Endothelial cell of umbilical vein (primary cell): ENCODE measurements at regions not wholly inside any gene's neighbourhood (a gene's known extent, or its start where the extent isn't known, plus 50 kb on each side); places are given as distances from the start of the nearest gene placed in this dataset.

ENCODE experiments used
- BruUV-seq: library from RNA; stranded (reverse); fragments of 400-500 nt; replicated peaks from 2 replicates; lab custom pipeline; 2021; lab: Mats Ljungman, UMichigan
- CTCF ChIA-PET: fragments of 300-600, 350-600 bp; sonication (Branson Sonifier 250); formaldehyde crosslinking; loops from one replicate; lab custom pipeline; 2021; ENCODE audit warnings: antibody characterized with exemption, inconsistent platforms; lab: Charles Lee
- POLR2A ChIA-PET: fragments of 300-600, 350-600 bp; sonication (Branson Sonifier 250); formaldehyde crosslinking; loops from one replicate; lab custom pipeline; 2021; ENCODE audit warnings: antibody characterized with exemption, inconsistent platforms; lab: Charles Lee
- DNase-seq: peaks from one replicate; pipeline ENCODE4 v3.0.0-alpha.2; 2011; ENCODE audit warnings: low read depth, low spot score
- FAIRE-seq: peaks from 2 replicates; lab custom pipeline; 2011; peaks lifted over from hg19 to GRCh38; lab: Jason Lieb, UNC
- H2AFZ ChIP-seq: 2 replicates; pipeline ENCODE4 v1.6.0; 2012; ENCODE audit warnings: low read depth, low read length, control low read depth, inconsistent platforms
- H3K27ac ChIP-seq: 2 replicates; pipeline ENCODE4 v1.5.1; 2011; ENCODE audit warnings: low read depth, mild to moderate bottlenecking, control low read depth, low read length, moderate library complexity; ENCODE audit not compliant: insufficient read depth
- H3K27me3 ChIP-seq, 2 experiments: 2 replicates each; pipeline versions ENCODE4 v1.6.0 to v1.6.1; 2011; ENCODE audit warnings: low read length in 2 of 2, mixed read lengths in 1 of 2; ENCODE audit not compliant: control insufficient read depth in 2 of 2, insufficient read depth in 2 of 2
- H3K36me3 ChIP-seq, 2 experiments: 2 replicates in 1 of 2; 3 replicates in 1 of 2; pipeline ENCODE4 v1.5.1; 2011; ENCODE audit warnings: low read length in 2 of 2, mild to moderate bottlenecking in 1 of 2, moderate library complexity in 1 of 2; ENCODE audit not compliant: control insufficient read depth in 2 of 2, insufficient read depth in 2 of 2; ENCODE audit errors: extremely low read depth in 1 of 2
- H3K4me1 ChIP-seq: 3 replicates; pipeline ENCODE4 v1.5.1; 2011; ENCODE audit warnings: mild to moderate bottlenecking, low read length; ENCODE audit not compliant: control insufficient read depth, insufficient read depth; ENCODE audit errors: extremely low read depth
- H3K4me2 ChIP-seq: 2 replicates; pipeline ENCODE4 v1.6.1; 2011; ENCODE audit warnings: low read length, control low read depth, mixed read lengths; ENCODE audit not compliant: insufficient read depth
- H3K4me3 ChIP-seq, 3 experiments: fragments of 200-600 bp in 1 of 3; sonication (generic), shearing (Covaris generic) in 1 of 3; replicated peaks in 1 of 3; 2 replicates each; pipeline ENCODE4 v1.5.1; 2011 to 2016; ENCODE audit warnings: control low read depth in 3 of 3, low read length in 3 of 3, mild to moderate bottlenecking in 2 of 3, inconsistent platforms in 1 of 3, low read depth in 1 of 3, moderate library complexity in 1 of 3; ENCODE audit not compliant: insufficient read depth in 1 of 3
- H3K79me2 ChIP-seq: 2 replicates; pipeline ENCODE4 v1.6.0; 2012; ENCODE audit warnings: low read length, inconsistent platforms; ENCODE audit not compliant: control insufficient read depth, insufficient read depth
- H3K9ac ChIP-seq: replicated peaks from 2 replicates; pipeline ENCODE3; 2011; ENCODE audit warnings: low read length, control low read depth; ENCODE audit not compliant: insufficient read depth; ENCODE audit errors: extremely low read depth
- H3K9me1 ChIP-seq: replicated peaks from 3 replicates; pipeline ENCODE4 v1.6.0; 2011; ENCODE audit warnings: mild to moderate bottlenecking, low read length; ENCODE audit not compliant: control insufficient read depth, insufficient read depth; ENCODE audit errors: extremely low read depth
- H3K9me3 ChIP-seq: replicated peaks from 2 replicates; pipeline ENCODE4 v1.5.1; 2012; ENCODE audit warnings: low read length, inconsistent platforms; ENCODE audit not compliant: control insufficient read depth, insufficient read depth
- H4K20me1 ChIP-seq: replicated peaks from 2 replicates; pipeline ENCODE3; 2011; ENCODE audit warnings: mild to moderate bottlenecking, low read length; ENCODE audit not compliant: control insufficient read depth, insufficient read depth; ENCODE audit errors: extremely low read depth
- CTCF ChIP-seq, 2 donors: IDR thresholded peaks; 1 replicate in 1 of 2; 2 replicates in 1 of 2; pipeline ENCODE4 v1.5.1; 2011; ENCODE audit warnings: low read length in 2 of 2, mild to moderate bottlenecking in 2 of 2, moderate library complexity in 2 of 2, control low read depth in 1 of 2, inconsistent platforms in 1 of 2, low read depth in 1 of 2; ENCODE audit not compliant: insufficient read depth in 1 of 2; ENCODE audit errors: extremely low read depth in 1 of 2
- EZH2 ChIP-seq: IDR thresholded peaks from 2 replicates; pipeline ENCODE4 v1.6.1; 2012; ENCODE audit warnings: borderline replicate concordance, low read depth, mild to moderate bottlenecking, moderate library complexity, low read length, inconsistent platforms; ENCODE audit not compliant: severe bottlenecking
- FOS ChIP-seq: IDR thresholded peaks from 2 replicates; pipeline ENCODE4 v1.6.1; 2011; ENCODE audit warnings: mild to moderate bottlenecking, low read length, moderate library complexity, borderline replicate concordance; ENCODE audit not compliant: insufficient read depth
- GATA2 ChIP-seq: IDR thresholded peaks from 2 replicates; pipeline ENCODE4 v1.7.0; 2011; ENCODE audit warnings: low read depth, mild to moderate bottlenecking, moderate library complexity, mixed read lengths, low read length; ENCODE audit not compliant: insufficient read length, insufficient read depth
- JUN ChIP-seq: IDR thresholded peaks from 2 replicates; pipeline ENCODE4 v1.6.1; 2011; ENCODE audit warnings: borderline replicate concordance, low read depth; ENCODE audit not compliant: insufficient read length, insufficient read depth
- MAX ChIP-seq: IDR thresholded peaks from 2 replicates; pipeline ENCODE4 v1.6.1; 2011; ENCODE audit not compliant: insufficient read depth, insufficient read length
- MYC ChIP-seq: IDR thresholded peaks from one replicate; pipeline ENCODE4 v1.6.1; 2011; ENCODE audit warnings: mild to moderate bottlenecking, low read depth, low read length
- POLR2A ChIP-seq: IDR thresholded peaks from 2 replicates; pipeline ENCODE4 v1.6.1; 2012; ENCODE audit warnings: low read depth, mild to moderate bottlenecking, control low read depth, low read length
- POLR2AphosphoS5 ChIP-seq: IDR thresholded peaks from 2 replicates; pipeline ENCODE4 v1.6.1; 2012; ENCODE audit warnings: low read depth, mild to moderate bottlenecking, control low read depth, low read length, moderate library complexity; ENCODE audit not compliant: insufficient read depth
- dilution Hi-C: fragments of 300-500 bp; cut with MboI; formaldehyde crosslinking; loops from one replicate; pipeline ENCODE4 v1.15.0; 2019; ENCODE audit warnings: low sequenced_read_pairs; ENCODE audit not compliant: extremely low pct_ligation_motif_present
- intact Hi-C: fragments of 100-400 bp; cut with micrococcal nuclease; formaldehyde crosslinking; loops from one replicate; pipeline ENCODE4 v1.10.0; 2022

GRCh38 chr16:79411805-79412204 lies 188.7 kb downstream of the MAF start:
- TF ChIP-seq CTCF (IDR thresholded peaks at IDR 0.05; ENCODE audit: extremely low read depth in 1 of 2, insufficient read depth in 1 of 2, low read depth in 1 of 2, low read length in 2 of 2) (no peak), FOS (no peak), MYC (no peak), EZH2 (no peak), JUN (no peak), POLR2AphosphoS5 (no peak), GATA2 (no peak), MAX (no peak), POLR2A (no peak)
- dilution Hi-C loops, result no loop called here
- Histone ChIP-seq H3K4me3 (no peak overlapping the region), H3K9me1 (no peaks in the 10 kb centered on the region), H3K27ac (no peak overlapping the region), H4K20me1 (no peaks in the 10 kb centered on the region), H3K79me2 (no peaks in the 10 kb centered on the region), H3K36me3 (no peaks in the 10 kb centered on the region), H3K9ac (no peak overlapping the region), H3K9me3 (peaks cover 3% of the 10 kb centered on the region), H3K4me2 (no peak overlapping the region), H3K27me3 (no peaks in the 10 kb centered on the region), H3K4me1 (no peaks in the 10 kb centered on the region), H2AFZ (no peak overlapping the region)
- no peak for DNase-seq
- intact Hi-C loops, result no loop called here
- FAIRE-seq, result no peak
- ChIA-PET POLR2A (no interaction called here), CTCF (no interaction called here)
- no TSS peak for BruUV-seq
